GOT3 (cell line): ENCODE measurements at regions not wholly inside any gene's neighbourhood (a gene's known extent, or its start where the extent isn't known, plus 50 kb on each side); places are given as distances from the start of the nearest gene placed in this dataset.
"Not testable (repeated sequence)": the region's sequence is repeated elsewhere in the genome, so short reads cannot be mapped to it uniquely, and the experiment has no call there.

ENCODE experiments used
- DNase-seq: peaks from one replicate; lab custom pipeline; 2025; ENCODE audit warnings: mixed read lengths; lab: John Stamatoyannopoulos, UW

DNA sequence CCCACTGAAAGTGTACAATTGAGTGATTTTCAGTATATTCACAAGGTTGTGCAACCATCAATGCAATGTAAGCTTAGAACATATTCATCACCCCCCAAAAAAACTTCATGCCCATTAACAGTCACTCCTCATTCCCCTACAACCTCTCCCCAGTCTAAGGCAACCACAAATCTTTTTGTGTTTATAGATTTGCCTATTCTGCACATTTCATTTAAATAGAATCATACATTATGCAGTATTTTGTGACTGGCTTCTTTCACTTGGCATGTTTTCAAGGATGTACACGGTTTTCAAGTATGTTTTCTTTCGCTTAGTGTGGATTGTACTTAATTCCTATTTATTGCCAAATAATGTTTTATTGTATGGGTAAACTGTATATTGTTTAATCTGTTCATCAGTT, 95.6 kb upstream of the ADRA1D start:
- DNase-seq, result no peak

DNA sequence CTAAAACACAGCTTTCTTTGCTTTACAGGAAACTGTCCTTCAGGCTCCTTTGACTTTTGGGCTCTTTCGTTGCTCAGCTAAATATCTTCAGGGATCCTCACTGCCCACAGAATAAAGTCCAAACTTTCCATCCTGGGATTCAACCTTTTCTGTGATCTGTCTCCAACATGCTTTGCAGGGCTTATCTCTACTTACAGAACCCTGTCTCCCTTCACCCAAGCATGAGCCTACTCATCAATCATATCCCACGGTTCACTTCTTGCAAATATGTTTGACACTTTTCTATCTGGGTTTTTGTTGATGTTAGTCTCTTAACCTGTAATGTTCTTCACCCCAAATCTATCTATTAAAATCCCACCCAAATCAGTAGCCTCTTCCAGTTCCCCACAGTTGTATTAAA, 93.5 kb upstream of the ADRA1D start:
- DNase-seq, result no peak

DNA sequence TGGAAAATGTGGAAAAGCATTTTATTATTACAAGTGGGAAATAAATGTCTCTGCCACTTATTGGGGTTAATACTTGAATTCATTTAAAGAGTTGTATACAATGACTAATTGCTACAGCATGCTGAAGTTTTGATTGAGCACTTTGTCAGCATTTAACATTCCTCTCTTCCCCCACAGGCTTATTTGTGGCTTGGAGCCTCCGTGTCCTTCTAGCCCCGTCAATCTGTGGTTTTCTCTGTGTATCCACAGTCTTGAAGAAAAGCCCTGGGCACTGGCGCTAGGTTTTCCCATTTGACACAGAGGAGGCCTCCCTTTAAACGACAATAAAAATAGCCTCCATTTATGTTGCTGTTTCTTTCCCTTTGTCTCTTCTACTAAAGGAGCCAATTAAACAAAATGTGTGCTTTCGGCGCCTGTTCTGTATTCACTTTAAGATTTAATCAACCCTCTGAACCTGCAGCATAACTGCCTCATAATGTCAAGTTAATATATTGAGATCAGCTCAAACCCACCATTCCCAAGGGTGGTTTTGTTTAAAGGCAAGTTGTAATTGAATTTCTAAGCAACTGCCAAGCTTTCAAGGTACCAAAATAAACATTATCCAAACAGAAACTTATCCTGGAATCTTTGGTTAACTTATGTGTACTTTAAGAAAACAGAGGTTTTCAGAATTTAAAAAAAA, 92.9 kb upstream of the ADRA1D start:
- DNase-seq, result no peak

DNA sequence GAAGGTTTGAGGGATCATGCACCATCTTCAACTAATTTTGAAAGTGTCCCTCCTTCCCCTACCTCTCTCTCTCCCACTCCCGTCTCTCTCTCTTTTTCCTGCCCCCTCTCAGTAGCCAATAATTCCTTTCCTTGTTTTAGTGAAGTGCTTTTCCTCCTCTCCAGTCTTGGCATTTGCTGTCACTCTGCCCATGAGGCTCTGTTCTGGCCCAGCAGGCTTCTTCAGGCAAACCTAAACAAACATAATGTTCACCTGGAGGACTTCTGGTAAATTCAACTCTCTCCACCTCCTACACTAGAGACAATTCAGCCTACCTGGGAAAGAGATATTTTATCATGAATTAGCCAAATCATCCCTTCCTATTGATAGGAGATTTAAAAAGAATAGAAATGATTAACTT, 86.6 kb upstream of the ADRA1D start:
- no peak for DNase-seq

DNA sequence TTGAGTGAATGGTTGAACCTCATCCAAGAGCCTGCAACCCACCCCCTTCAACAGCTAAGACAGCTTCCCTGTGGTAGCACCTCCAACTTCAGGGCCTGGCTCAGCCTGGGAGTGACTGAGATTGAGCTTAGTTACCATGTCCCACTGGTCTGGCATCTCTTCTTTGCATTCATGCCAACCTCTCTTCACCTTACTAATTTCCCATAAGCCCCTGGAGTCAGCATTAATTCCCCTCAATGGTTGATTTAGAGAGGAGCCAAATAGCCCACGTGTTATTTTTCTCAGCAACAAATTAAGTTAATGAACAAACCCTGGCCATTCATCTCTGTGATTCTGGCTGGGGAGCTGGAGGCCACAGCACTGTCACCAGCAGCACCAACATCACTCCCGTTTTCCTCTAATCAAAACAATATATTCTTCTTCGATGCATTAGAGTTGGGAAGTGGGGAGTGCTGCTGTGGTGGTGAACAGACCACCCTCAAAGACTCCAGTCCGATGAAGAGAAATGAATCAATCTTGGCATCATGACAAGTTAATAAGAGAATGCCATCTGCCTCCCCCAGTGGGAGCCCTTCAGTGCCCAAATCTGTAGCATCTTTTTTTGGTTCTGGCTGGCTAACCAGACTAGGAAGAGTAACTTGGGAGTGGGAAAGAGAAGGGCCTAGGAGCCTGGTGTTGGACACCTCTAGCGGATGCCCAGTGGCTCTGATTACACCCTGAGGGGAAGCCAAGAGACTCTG, 83.2 kb upstream of the ADRA1D start:
- no peak for DNase-seq

DNA sequence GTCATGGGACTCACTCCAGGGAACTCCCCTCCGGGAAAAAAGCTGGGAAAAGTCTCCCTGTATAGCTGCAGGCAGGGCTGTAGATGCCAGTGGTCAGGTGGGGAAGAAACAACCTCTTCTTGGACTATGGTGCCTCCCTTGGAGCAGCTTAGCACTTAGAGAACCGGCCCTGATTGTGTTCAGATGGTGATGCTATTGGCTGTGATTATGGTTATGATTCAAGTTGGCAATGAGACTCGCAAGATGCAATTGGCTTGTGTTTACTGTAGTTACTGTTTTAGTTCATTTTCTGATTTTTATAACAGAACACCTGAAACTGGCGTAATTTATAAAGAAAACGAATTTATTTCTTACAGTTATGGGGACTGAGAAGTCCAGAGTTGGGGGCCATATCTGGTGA, 80.9 kb upstream of the ADRA1D start:
- DNase-seq, result no peak

DNA sequence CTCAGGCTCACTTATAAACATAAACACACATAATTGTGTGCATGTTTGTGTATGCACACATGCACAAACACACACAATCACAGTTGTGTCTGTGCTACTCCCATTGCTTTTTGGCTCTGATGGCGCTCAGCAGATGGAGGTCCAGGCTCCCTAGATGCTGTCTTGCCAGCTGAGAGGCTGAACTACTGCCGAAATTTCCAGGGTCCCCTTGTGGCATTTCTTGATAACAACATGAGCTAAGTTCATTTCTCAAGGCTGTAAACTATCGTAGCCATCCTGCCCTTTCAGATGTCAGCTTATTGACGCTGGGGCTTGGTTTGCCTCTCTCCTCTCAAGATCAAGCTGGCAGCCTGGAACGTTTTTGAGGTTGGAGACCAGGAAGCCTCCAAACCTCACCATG, 80.1 kb upstream of the ADRA1D start:
- DNase-seq, result no peak

DNA sequence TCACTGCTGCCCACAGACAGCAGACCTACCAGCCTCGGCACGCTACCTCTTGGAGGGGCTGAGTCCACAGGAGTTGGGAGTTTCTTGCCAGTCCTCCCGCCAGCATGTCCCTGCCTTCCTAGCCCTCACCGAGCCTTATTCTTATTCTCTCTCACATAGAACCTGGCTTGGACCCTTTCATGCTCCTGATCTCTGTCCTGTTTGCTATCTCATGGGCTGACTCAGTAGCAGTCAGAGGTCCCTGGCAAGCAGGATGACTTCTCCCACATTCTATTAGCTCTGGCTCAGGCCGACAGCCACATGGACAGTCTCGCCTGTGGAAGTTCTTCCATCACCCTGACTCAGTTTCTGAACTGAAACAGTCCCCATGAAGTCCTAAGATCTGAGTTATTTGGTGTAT, 79.5 kb upstream of the ADRA1D start:
- DNase-seq, result no peak

DNA sequence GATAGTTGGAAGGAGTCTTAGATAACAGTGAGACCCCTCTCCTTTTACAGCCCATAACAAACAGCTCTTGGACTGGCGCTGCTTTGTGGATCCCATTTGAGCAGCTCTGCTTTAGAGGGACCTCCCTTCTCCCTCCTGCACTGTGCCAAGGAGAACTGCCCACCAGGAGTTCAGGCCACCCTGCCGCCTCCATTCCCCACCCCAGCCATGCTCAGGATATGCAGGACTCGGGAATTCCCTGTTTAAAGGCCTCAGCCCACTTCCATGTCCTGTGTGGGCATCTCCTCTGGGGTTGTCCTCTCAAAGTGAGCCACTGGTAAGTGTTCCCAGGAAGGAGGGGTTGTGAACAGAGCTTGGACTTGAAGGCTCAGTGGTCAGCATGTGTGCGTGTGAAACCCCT, 78.9 kb upstream of the ADRA1D start:
- DNase-seq, result no peak

DNA sequence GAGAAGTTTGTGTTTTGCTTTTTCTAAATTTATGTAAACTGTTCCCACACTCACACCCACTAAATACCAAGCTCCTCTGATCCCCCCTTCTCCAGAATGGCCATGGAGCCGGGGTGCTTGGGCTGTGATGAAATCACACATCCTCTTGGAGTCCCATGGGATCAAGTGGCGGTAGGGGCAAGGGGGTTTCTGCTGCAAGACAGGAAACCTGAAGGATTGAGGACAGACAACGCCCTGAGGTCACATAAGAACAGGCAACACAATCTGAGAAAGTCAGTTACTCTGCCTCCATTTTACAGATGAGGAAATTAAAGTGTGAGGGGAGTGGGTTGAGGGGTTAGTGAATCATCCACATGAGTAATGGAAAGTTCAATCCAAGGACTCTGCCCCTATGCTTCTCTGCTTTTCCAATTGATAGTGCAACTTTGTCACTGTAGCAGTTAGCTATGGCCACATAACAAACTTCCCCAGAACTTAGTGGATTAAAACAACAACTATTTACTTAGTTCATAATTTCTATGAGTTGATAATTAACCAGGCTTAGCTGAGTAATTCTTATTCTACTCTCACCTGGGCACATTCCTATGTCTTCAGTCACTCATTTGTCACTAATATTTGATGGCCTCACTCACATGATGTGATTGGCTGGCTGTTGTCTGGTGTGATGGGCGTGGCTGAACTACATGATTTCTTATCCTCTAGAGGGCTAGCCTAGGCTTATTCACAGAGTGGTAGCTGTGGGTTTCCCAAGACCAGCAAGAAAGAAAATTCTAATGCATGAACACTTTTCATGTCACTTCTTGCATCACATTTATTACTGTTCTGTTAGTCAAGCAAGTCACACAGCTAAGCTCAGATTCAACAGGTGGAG, 77.3 kb upstream of the ADRA1D start:
- DNase-seq, result no peak

DNA sequence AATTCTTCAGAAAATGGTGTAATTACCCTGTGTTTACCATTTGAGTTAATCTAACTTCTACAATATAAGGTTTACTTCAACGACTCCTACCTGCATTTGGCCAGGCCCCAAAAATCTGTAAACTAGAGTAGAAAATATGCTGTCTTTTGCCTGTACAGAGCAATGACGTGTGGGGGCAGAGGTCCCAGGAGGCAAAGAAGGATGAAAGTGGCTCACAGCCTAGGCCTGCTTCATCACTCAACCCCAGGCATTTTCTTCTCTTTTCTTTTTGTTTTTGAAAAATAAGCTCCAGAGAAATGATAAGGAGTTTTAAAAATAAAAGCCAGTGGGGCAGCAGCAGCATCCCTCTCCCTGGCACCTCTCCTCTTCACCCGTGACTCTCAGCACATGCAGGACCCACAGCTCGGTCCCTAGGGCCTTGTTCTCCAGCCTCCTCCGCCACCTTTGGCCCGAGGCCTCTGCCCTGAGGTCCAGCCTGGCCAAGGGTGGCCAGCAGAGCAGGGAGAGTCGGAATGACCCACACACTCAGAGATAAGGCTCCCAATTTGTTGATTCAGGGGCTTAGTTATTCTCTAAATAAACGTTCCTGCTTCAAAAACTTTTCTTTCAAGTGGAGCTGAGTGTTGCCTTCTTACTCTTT, 76.6 kb upstream of the ADRA1D start:
- no peak for DNase-seq

DNA sequence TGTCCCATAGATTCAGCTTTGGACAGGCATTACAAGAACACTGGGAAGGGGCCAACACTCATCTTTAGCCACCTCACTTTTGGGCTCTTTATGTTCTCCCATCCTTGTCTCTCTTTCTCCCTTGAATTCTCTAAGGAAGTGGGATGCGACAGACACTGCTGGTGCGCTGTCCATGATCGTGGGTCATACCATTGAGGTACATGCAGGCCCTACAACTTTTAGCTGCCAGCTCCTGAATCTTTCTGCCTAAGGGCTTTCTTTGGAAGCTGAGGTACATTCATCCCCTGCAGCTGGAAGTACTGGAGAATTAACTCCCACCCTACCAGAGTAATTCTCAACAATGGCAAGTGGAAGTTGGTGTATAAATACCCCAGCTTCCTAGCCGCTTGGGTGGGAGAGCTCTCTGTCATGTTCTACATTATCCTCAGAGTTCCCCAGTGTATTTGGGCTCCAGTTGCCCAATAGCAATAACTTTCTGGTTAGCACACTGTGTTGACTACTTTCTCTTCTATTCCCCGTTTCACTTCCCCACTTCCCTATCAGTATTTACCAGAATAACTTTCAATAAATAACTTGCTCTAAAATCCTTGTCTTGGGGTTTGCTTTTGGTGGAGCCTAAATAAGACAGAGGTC, 75.6 kb upstream of the ADRA1D start:
- no peak for DNase-seq

DNA sequence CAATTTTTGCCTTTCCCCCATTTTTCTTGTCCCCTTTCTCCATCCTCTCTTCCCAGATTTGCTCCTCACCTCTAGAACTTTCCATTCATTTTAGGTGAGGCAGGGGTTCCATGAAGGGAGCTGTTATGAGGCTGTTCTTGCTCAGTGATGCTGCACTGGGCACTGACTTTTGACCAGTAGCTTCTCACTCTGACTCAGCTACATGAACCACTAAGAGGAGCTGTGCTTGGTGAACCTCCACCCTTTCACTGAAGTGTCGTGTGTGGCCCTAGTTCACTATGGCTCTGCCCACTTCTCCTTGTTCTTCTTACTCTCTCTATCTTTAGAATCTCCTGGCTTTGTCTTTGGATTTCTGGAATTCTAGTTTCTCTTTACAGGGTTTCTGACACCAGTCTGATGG, 73.4 kb upstream of the ADRA1D start:
- DNase-seq, result no peak

DNA sequence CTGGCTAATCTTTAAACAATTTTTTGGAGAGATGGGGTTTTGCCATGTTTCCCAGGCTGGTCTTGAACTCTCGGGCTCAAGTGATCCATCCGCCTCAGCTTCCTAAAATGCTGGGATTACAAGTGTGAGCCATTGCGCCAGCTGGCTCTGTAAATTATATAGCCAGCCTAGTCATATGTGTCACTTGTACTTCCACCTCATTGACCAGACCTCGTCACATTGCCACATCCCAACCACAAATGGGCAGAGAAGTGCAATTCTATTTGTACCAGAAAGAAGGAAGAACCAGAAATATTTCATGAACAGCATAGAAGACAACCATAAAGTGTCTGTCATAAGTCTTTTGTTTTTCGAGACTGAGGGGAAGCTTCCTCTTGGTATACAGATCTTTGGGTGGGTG, 71.2 kb upstream of the ADRA1D start:
- DNase-seq, result no peak

DNA sequence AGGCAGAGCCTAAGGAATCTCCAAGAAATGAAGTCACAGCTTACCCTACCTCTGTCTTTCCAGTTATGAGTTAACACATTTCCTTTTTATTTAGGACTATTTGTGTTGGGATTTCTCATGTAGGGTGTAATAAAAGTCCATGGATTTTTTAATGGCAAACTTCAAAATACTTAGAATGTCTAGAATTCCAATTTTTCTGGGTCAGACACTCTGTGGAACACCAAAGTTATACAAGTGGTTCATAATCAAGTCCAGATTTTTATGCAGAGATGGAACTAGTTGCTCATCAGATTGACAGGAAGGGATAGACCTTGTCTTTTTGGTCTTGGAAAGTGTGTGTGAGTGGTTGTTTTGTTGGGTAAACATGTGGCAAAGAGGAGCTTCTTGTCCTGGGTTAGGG, 69.8 kb upstream of the ADRA1D start:
- no peak for DNase-seq

DNA sequence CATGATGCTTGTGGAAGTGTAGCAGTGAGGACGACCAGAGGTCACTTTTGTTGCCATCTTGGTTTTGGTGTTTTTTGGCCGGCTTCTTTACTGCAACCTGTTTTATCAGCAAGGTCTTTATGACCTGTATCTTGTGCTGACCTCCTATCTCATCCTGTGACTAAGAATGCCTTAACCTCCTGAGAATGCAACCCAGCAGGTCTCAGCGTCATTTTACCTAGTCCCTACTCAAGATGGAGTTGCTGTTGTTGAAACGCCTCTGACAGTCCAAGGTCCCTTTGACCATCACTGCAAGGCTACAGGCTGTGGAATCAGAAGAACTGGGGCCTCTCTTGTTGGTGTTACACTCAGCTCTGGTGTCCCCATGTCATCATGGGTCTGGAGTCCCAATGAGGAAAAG, 61.5 kb upstream of the ADRA1D start:
- DNase-seq, result not testable (repeated sequence)

DNA sequence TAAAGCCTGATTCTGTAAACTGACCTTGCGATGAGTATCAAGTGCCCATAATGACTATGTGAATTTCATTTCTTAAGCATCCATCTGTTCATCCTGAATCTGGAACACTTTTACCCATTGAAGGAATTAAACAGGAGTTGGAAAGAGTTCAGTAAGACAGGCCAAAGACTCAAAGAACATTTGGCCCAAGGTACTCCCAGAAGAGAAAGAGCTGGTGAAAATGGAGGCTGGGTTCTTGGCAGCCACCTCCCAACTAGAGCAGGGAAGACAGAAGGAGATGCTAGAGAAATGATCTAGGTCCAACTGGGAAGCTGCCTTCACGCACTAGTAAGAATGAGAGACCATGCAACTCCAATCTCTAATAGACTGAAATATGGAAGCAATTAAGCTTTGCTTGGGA, 57.1 kb upstream of the ADRA1D start:
- DNase-seq, result no peak

DNA sequence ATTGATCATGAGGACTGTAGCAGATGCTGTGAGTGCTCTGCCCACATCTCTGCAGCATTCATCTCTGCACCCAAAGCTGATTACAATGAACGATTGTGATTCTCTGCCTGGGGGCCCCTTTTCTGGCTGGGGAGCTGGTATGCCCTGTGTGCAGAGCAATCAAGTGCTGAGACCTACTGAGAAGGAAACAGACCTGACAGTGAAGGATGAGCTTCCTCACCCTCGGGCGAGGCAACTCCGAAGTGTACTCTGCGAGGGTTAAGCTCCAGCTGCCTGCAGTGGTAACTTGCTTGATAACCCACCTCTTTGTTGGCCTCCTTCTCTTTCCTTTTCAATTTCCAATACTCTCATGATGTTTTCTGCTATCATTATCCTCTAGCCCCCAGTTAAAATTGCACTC, 56.0 kb upstream of the ADRA1D start:
- DNase-seq, result no peak

DNA sequence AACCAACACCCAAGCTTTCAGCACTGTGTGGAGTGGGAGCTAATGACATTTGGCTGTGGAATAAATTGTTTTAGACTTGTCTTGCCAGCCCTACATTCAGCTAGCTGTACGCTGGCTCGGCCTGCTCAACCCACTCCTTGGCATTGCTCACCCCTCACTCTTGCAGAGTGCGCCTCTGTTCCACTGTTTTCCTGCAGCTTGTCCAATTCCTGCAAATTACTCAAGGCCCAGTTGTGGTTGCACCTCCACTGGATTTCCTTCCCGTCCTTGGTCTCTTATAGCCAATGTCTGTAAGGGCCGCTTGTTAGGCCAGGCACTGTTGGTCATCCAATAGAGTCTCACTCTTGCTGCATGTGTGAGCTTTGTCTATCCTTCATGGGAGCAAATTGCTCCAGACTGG, 55.5 kb upstream of the ADRA1D start:
- DNase-seq, result no peak

DNA sequence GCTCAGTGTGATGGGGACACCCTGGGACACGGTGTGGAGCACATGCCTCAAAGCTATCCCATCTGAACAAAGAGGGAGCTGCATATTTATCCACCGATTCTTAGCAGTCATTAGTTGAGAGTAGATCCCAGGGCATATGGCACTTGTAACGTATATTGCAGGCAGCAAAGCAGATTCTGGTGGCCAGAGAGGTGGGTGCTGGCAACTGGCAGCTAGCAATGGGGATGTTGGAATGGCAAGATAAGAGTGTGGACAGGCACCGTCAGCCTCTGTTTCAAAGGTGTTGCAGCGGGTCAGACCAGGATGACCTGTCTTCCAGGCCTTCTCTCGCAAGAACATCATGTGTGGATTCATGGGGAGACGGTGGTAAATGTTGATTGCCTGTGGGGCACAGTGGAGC, 54.0 kb upstream of the ADRA1D start:
- no peak for DNase-seq

DNA sequence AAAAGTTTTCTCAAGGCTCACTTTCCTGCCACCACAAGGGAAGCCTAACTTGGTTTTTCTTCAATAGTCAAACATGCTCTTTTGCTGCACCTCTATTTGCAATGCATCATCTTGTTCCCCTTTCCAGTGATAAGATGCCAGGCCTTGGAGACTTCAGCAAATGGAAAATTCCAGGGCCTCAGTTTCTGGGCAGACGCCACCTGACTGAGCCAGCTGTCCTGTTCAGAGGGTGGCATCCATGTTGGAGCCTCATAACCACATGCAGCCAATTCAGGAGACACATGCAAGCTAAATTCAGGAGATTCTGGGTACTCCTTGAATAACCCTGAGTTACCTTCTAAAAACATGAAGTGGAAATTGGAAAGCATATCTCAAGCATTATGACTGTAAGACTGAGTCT, 51.8 kb upstream of the ADRA1D start:
- DNase-seq, result no peak

DNA sequence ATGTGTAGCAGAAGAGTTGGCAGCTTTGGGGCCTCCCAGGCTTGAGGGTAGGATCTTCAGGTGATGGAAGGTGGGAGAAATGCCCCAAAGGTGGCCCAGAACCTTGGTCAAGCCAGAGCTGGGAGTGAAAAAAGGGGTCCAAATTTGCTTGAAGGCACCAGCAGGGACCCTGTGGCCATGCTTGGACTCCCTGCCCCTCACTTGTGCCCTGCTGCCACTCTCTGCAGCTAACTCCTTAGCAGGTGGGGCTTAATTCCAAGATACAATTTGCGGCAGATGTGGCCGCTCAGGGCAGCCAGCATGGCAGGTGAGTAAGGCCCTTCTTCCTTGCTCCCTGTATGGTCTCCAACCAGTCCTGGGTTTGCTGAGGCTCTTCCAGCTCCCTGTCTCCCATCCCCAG, 51.3 kb upstream of the ADRA1D start:
- no peak for DNase-seq
